H1 (cell line): ENCODE measurements at regions not wholly inside any gene's neighbourhood (a gene's known extent, or its start where the extent isn't known, plus 50 kb on each side); places are given as distances from the start of the nearest gene placed in this dataset.

Experiments
- CTBP2 ChIP-seq: IDR thresholded peaks from 2 replicates; pipeline ENCODE4 v1.7.0; 2011; ENCODE audit warnings: borderline replicate concordance, mild to moderate bottlenecking, moderate library complexity, mixed read lengths, low read length; ENCODE audit not compliant: insufficient read depth, insufficient read length
- SRF ChIP-seq: IDR thresholded peaks from 2 replicates; pipeline ENCODE4 v1.6.1; 2011; ENCODE audit warnings: mild to moderate bottlenecking, low read depth, low read length, moderate library complexity
- TF ChIP-seq, protein P1 (sequence below): IDR thresholded peaks from 2 replicates; pipeline ENCODE4 v1.6.1; 2012; ENCODE audit warnings: inconsistent platforms

DNA sequence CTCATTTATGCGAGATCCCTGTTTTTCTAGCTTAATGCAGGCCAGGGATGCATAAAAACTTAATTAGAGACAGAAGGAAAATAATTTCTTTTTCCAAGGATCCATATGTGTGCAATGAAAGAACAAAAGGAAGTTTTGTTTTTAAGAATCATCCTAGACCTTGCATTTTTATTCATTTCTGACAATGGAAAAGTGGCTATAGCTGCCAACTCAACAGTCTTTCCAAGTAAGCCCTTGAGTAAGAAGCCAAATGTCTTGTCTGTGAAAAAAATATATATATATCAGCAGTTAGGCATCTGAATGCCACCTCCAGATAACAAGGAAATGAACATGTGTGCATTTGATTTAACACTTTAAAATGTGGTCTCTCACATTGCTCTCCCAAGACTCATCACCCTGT lies 1397.6 kb downstream of the GATA3 start (continued):
- TF ChIP-seq CTBP2 (no peak), SRF (no peak)
- TF ChIP-seq, protein P1, sequence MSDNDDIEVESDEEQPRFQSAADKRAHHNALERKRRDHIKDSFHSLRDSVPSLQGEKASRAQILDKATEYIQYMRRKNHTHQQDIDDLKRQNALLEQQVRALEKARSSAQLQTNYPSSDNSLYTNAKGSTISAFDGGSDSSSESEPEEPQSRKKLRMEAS, result no peak
- TF ChIP-seq, all 59 proteins: peak for 0
